Body of pancreas (tissue), 4 donors: ENCODE measurements at regions not wholly inside any gene's neighbourhood (a gene's known extent, or its start where the extent isn't known, plus 50 kb on each side); places are given as distances from the start of the nearest gene placed in this dataset.

ENCODE experiments used
- POLR2A ChIP-seq, 3 donors: fragments of 450-650 bp; IDR thresholded peaks; one replicate each; pipeline ENCODE4 v1.6.1; 2016; ENCODE audit warnings: antibody characterized with exemption in 3 of 3, mild to moderate bottlenecking in 2 of 3
- TF ChIP-seq, protein P1 (sequence below), 7 experiments: fragments of 450-650 bp in 4 of 7; fragments of 200-600 bp in 3 of 7; sonication (generic) in 3 of 7; IDR thresholded peaks; one replicate each; pipeline ENCODE4 v1.5.1; 2016 to 2019; ENCODE audit warnings: antibody characterized with exemption in 7 of 7

DNA sequence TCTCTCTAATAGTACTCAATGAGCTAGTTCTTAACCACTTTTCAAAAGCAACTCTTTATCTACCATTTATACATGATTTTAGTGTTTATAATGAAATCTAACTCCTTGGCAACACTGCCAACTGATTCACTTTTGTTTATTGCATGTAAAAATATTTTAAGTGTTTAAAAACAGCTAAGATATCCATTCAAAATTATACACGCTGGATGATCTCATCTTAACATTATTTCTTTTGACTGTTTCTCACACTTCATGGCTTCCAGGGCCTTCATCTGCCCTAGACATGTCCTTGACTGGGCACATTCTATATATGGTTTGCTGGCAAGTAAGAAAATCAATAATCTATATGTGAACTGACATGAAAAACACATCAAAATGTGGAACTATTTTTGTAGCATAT lies 414.6 kb upstream of the LUZP2 start:
- TF ChIP-seq, protein P1, sequence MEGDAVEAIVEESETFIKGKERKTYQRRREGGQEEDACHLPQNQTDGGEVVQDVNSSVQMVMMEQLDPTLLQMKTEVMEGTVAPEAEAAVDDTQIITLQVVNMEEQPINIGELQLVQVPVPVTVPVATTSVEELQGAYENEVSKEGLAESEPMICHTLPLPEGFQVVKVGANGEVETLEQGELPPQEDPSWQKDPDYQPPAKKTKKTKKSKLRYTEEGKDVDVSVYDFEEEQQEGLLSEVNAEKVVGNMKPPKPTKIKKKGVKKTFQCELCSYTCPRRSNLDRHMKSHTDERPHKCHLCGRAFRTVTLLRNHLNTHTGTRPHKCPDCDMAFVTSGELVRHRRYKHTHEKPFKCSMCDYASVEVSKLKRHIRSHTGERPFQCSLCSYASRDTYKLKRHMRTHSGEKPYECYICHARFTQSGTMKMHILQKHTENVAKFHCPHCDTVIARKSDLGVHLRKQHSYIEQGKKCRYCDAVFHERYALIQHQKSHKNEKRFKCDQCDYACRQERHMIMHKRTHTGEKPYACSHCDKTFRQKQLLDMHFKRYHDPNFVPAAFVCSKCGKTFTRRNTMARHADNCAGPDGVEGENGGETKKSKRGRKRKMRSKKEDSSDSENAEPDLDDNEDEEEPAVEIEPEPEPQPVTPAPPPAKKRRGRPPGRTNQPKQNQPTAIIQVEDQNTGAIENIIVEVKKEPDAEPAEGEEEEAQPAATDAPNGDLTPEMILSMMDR (IDR thresholded peaks at IDR 0.05), result no peak
- no peak for TF ChIP-seq POLR2A (IDR thresholded peaks at IDR 0.05)
